IPS-20b (cell line): ENCODE measurements at regions not wholly inside any gene's neighbourhood (a gene's known extent, or its start where the extent isn't known, plus 50 kb on each side); places are given as distances from the start of the nearest gene placed in this dataset.

ENCODE experiments used
- H3K27ac ChIP-seq: one replicate; pipeline ENCODE4 v1.5.1; 2013; ENCODE audit warnings: low read length
- H3K27me3 ChIP-seq: 2 replicates; pipeline ENCODE4 v1.6.1; 2013; ENCODE audit warnings: mild to moderate bottlenecking, low read length, inconsistent platforms; ENCODE audit not compliant: insufficient read depth
- H3K36me3 ChIP-seq: 2 replicates; pipeline ENCODE4 v1.6.1; 2013; ENCODE audit warnings: low read depth, mild to moderate bottlenecking, inconsistent platforms, low read length, moderate library complexity; ENCODE audit not compliant: insufficient read depth
- H3K4me1 ChIP-seq: 2 replicates; pipeline ENCODE4 v1.6.1; 2013; ENCODE audit warnings: mild to moderate bottlenecking, control low read depth, inconsistent platforms, low read length, moderate library complexity; ENCODE audit not compliant: insufficient read depth
- H3K4me3 ChIP-seq: 2 replicates; pipeline ENCODE4 v1.5.1; 2013; ENCODE audit warnings: mild to moderate bottlenecking, low read length, inconsistent platforms
- H3K9ac ChIP-seq: 2 replicates; pipeline ENCODE4 v1.6.1; 2013; ENCODE audit warnings: low read depth, mild to moderate bottlenecking, inconsistent platforms, low read length, moderate library complexity
- H3K9me3 ChIP-seq: 2 replicates; pipeline ENCODE4 v1.6.1; 2013; ENCODE audit warnings: mild to moderate bottlenecking, low read depth, low read length, inconsistent platforms; ENCODE audit not compliant: insufficient read depth

GRCh38 chr13:85632526-85633195 is 166.6 kb downstream of the SLITRK6 start:
- H3K27ac ChIP-seq, result no peak overlapping the region
- no peaks in the 10 kb centered on the region for H3K27me3 ChIP-seq
- H3K4me1 ChIP-seq, result peaks cover 8% of the 10 kb centered on the region; the same call in 1 of the 2 replicates
- H3K4me3 ChIP-seq, result no peak overlapping the region
- no peak overlapping the region for H3K9ac ChIP-seq
- no peaks in the 10 kb centered on the region for H3K36me3 ChIP-seq
- H3K9me3 ChIP-seq, result no peaks in the 10 kb centered on the region

- Histone ChIP-seq H3K4me1 (peaks cover 8% of the 10 kb centered on the region; the same call in 1 of the 2 replicates), H3K27me3 (no peaks in the 10 kb centered on the region), H3K9me3 (no peaks in the 10 kb centered on the region), H3K27ac (no peak overlapping the region), H3K4me3 (no peak overlapping the region), H3K36me3 (no peaks in the 10 kb centered on the region), H3K9ac (no peak overlapping the region)
Observed at GRCh38 chr13:85631801-85632200, 167.4 kb downstream of the SLITRK6 start.

- Histone ChIP-seq H3K27me3 (no peaks in the 10 kb centered on the region), H3K9me3 (no peaks in the 10 kb centered on the region), H3K4me3 (no peak overlapping the region), H3K27ac (no peak overlapping the region), H3K36me3 (no peaks in the 10 kb centered on the region), H3K9ac (no peak overlapping the region), H3K4me1 (peaks cover 8% of the 10 kb centered on the region; the same call in 1 of the 2 replicates)
Observed at GRCh38 chr13:85626603-85627002, 172.6 kb downstream of the SLITRK6 start.

GRCh38 chr13:85619321-85619720 is 179.9 kb downstream of the SLITRK6 start:
- no peaks in the 10 kb centered on the region for H3K9me3 ChIP-seq
- H3K36me3 ChIP-seq, result no peaks in the 10 kb centered on the region
- H3K9ac ChIP-seq, result no peak overlapping the region
- H3K4me3 ChIP-seq, result no peak overlapping the region
- H3K4me1 ChIP-seq, result no peaks in the 10 kb centered on the region
- H3K27ac ChIP-seq, result no peak overlapping the region
- H3K27me3 ChIP-seq, result no peaks in the 10 kb centered on the region; the same call in 1 of the 2 replicates

GRCh38 chr13:85618521-85618920 is 180.7 kb downstream of the SLITRK6 start:
- Histone ChIP-seq H3K9me3 (no peaks in the 10 kb centered on the region), H3K27ac (no peak overlapping the region), H3K36me3 (no peaks in the 10 kb centered on the region), H3K4me1 (no peaks in the 10 kb centered on the region), H3K9ac (no peak overlapping the region), H3K4me3 (no peak overlapping the region), H3K27me3 (no peaks in the 10 kb centered on the region; the same call in 1 of the 2 replicates)

- H3K9ac ChIP-seq, result no peak overlapping the region
- no peaks in the 10 kb centered on the region for H3K4me1 ChIP-seq
- no peak overlapping the region for H3K27ac ChIP-seq
- H3K36me3 ChIP-seq, result no peaks in the 10 kb centered on the region
- H3K9me3 ChIP-seq, result no peaks in the 10 kb centered on the region
- H3K4me3 ChIP-seq, result no peak overlapping the region
- no peaks in the 10 kb centered on the region; the same call in 1 of the 2 replicates for H3K27me3 ChIP-seq
Observed at GRCh38 chr13:85616275-85616674, 182.9 kb downstream of the SLITRK6 start.

GRCh38 chr13:85615031-85615430 is 184.2 kb downstream of the SLITRK6 start:
- Histone ChIP-seq H3K4me3 (no peak overlapping the region), H3K4me1 (no peaks in the 10 kb centered on the region), H3K9ac (no peak overlapping the region), H3K27ac (no peak overlapping the region), H3K9me3 (no peaks in the 10 kb centered on the region), H3K27me3 (no peaks in the 10 kb centered on the region; the same call in 1 of the 2 replicates), H3K36me3 (no peaks in the 10 kb centered on the region)

- no peaks in the 10 kb centered on the region for H3K27me3 ChIP-seq
- no peak overlapping the region for H3K27ac ChIP-seq
- no peak overlapping the region for H3K9ac ChIP-seq
- H3K4me1 ChIP-seq, result no peaks in the 10 kb centered on the region
- no peaks in the 10 kb centered on the region for H3K36me3 ChIP-seq
- no peak overlapping the region for H3K4me3 ChIP-seq
- no peaks in the 10 kb centered on the region for H3K9me3 ChIP-seq
Observed at GRCh38 chr13:85610024-85610423, 189.2 kb downstream of the SLITRK6 start.

GRCh38 chr13:85608255-85608829 is 190.9 kb downstream of the SLITRK6 start:
- Histone ChIP-seq H3K27ac (no peak overlapping the region), H3K4me1 (no peaks in the 10 kb centered on the region), H3K9me3 (no peaks in the 10 kb centered on the region), H3K4me3 (no peak overlapping the region), H3K9ac (no peak overlapping the region), H3K27me3 (no peaks in the 10 kb centered on the region), H3K36me3 (no peaks in the 10 kb centered on the region)

GRCh38 chr13:85603735-85604134 is 195.5 kb downstream of the SLITRK6 start:
- Histone ChIP-seq H3K27me3 (no peaks in the 10 kb centered on the region), H3K9me3 (no peaks in the 10 kb centered on the region), H3K36me3 (no peaks in the 10 kb centered on the region), H3K27ac (no peak overlapping the region), H3K4me1 (no peaks in the 10 kb centered on the region), H3K9ac (no peak overlapping the region), H3K4me3 (no peak overlapping the region)

GRCh38 chr13:85601526-85601925 is 197.7 kb downstream of the SLITRK6 start:
- Histone ChIP-seq H3K27ac (no peak overlapping the region), H3K27me3 (no peaks in the 10 kb centered on the region), H3K4me3 (no peak overlapping the region), H3K9me3 (no peaks in the 10 kb centered on the region), H3K9ac (no peak overlapping the region), H3K4me1 (no peaks in the 10 kb centered on the region), H3K36me3 (no peaks in the 10 kb centered on the region)

GRCh38 chr13:85597790-85598500 is 201.3 kb downstream of the SLITRK6 start:
- H3K4me1 ChIP-seq, result no peaks in the 10 kb centered on the region
- H3K4me3 ChIP-seq, result no peak overlapping the region
- H3K9me3 ChIP-seq, result peaks cover 4% of the 10 kb centered on the region; the same call in 1 of the 2 replicates
- H3K27me3 ChIP-seq, result no peaks in the 10 kb centered on the region
- H3K9ac ChIP-seq, result no peak overlapping the region
- H3K36me3 ChIP-seq, result no peaks in the 10 kb centered on the region
- no peak overlapping the region for H3K27ac ChIP-seq
